Muscle layer of colon (tissue), 2 donors: ENCODE measurements at regions not wholly inside any gene's neighbourhood (a gene's known extent, or its start where the extent isn't known, plus 50 kb on each side); places are given as distances from the start of the nearest gene placed in this dataset.

Experiments used
- H3K27ac ChIP-seq: one replicate; pipeline ENCODE4 v1.7.0; 2013; ENCODE audit warnings: low read depth, mild to moderate bottlenecking, low read length, moderate library complexity
- H3K27me3 ChIP-seq, 2 donors: one replicate each; pipeline ENCODE4 v1.7.0; 2013; ENCODE audit warnings: low read length in 2 of 2, mild to moderate bottlenecking in 2 of 2; ENCODE audit not compliant: insufficient read depth in 2 of 2, control insufficient read depth in 1 of 2
- H3K36me3 ChIP-seq: one replicate; pipeline ENCODE4 v1.7.0; 2013; ENCODE audit warnings: mild to moderate bottlenecking, low read length; ENCODE audit not compliant: insufficient read depth
- H3K4me1 ChIP-seq: one replicate; pipeline ENCODE4 v1.7.0; 2013; ENCODE audit warnings: mild to moderate bottlenecking, low read length; ENCODE audit not compliant: insufficient read depth
- H3K4me3 ChIP-seq, 2 donors: one replicate each; pipeline ENCODE4 v1.7.0; 2013; ENCODE audit warnings: low read length in 2 of 2, low read depth in 1 of 2, mild to moderate bottlenecking in 1 of 2, moderate library complexity in 1 of 2
- H3K9ac ChIP-seq: one replicate; pipeline ENCODE4 v1.7.0; 2013; ENCODE audit warnings: low read length
- H3K9me3 ChIP-seq: one replicate; pipeline ENCODE4 v1.7.0; 2013; ENCODE audit warnings: mild to moderate bottlenecking, low read length
- donor health status: abdominal sarcoma.
- donor health status: Adenocarcinoma of cecum.

DNA sequence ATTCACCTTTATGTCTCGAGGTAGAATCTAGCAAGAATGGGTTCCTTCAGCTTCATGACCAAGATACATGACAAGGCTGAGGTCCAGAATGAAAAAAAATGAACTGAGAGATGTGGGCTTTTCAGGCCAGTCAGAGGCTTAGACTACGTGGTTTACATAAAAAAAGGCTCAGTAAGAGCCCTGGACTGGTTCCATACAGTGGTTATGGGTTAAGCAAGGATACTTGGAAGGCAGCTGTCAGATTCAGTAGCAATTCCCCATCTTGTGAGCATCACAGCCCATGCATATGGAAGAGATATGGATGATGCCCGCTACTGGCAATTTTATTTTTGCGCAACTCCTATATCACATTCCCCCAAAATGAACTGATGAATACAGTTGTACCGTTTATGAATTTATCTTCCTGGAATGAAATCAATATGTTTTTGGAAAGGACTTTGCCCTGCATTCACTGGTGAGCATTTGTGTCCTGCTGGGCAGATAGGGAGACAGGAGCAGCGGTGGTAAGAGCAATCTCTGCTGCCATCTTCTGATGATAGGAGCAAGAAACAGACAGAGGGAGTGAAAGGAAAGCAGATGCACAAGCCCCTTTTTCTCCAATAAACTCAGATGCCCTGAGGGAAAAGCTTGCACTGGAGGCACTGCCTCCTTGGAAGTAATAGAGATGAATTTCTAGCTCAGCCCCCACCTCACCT, 280.4 kb downstream of the GALC start:
- H3K36me3 ChIP-seq = no peaks in the 10 kb centered on the region
- no peaks in the 10 kb centered on the region for H3K4me1 ChIP-seq
- no peaks in the 10 kb centered on the region for H3K9me3 ChIP-seq
- H3K27ac ChIP-seq = no peak overlapping the region
- no peak overlapping the region for H3K4me3 ChIP-seq
- H3K27me3 ChIP-seq = no peaks in the 10 kb centered on the region
- no peak overlapping the region for H3K9ac ChIP-seq

DNA sequence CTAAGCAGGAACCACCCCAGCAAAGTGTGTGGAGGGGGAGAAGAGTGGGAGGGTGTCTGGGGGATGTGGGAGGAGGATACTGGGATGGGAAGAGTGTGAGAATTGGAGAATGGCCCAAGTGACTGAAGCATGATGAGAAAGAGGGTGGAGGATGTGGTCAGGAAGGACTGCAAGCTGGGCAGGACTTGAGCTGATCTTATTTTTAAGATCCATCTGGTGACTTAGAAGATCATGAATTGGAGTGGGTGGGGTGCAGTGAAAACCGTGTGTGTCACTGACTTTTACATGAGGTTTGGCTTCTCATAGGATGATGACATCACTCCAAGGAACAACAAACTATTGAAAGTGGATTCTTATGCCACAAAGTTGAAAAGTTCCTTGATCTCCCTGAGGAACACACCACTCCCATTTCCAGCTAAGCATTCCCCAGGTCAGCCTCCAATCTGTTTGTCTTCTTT, 287.5 kb downstream of the GALC start:
- Histone ChIP-seq H3K36me3 (no peaks in the 10 kb centered on the region), H3K9ac (no peak overlapping the region), H3K27ac (no peak overlapping the region), H3K27me3 (no peaks in the 10 kb centered on the region), H3K9me3 (no peaks in the 10 kb centered on the region), H3K4me3 (no peak overlapping the region), H3K4me1 (no peaks in the 10 kb centered on the region)

DNA sequence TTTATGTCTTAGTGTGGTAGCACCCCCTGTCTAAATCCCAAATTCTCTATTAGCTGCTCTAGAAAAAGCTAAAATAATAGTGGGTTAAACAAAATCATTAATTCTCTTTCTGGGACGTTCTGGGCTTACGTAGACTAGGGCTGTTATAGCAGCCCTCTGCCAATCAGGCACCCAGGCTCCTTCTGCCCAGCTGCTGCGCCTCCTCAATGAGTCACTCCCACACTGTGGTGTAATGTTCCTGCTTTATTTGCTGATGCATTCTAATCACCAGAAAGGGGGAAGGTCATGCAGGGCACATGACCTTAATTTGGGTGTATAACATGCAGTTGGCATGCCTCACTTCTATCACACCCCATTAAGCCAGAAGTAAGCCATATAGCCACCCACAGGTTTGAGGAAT, 294.5 kb downstream of the GALC start:
- H3K4me1 ChIP-seq = no peaks in the 10 kb centered on the region
- H3K27me3 ChIP-seq = no peaks in the 10 kb centered on the region
- no peak overlapping the region for H3K9ac ChIP-seq
- no peaks in the 10 kb centered on the region for H3K36me3 ChIP-seq
- no peak overlapping the region for H3K4me3 ChIP-seq
- no peak overlapping the region for H3K27ac ChIP-seq
- no peaks in the 10 kb centered on the region for H3K9me3 ChIP-seq

DNA sequence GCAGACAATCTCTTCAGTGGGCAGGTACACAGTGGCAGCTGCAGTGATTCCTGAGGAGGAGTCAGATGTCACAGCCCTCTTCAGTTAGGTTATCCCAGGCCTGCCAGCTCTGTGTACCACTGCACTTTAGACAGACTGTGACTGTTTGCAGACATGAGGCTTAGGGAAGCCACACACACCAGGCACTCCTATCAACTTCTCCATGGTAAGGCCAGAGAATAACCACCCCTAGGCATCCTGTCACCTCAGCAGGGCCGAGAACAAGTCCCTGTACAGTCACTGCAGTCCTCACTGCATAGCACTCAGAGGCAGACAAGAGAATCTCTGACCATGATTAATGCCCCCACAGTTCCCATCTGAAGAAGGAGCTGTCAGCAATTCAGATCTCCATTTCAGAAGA, 296.5 kb downstream of the GALC start:
- no peaks in the 10 kb centered on the region for H3K4me1 ChIP-seq
- H3K9me3 ChIP-seq = no peaks in the 10 kb centered on the region
- H3K27ac ChIP-seq = no peak overlapping the region
- H3K4me3 ChIP-seq = no peak overlapping the region
- no peaks in the 10 kb centered on the region for H3K27me3 ChIP-seq
- H3K36me3 ChIP-seq = no peaks in the 10 kb centered on the region
- H3K9ac ChIP-seq = no peak overlapping the region

DNA sequence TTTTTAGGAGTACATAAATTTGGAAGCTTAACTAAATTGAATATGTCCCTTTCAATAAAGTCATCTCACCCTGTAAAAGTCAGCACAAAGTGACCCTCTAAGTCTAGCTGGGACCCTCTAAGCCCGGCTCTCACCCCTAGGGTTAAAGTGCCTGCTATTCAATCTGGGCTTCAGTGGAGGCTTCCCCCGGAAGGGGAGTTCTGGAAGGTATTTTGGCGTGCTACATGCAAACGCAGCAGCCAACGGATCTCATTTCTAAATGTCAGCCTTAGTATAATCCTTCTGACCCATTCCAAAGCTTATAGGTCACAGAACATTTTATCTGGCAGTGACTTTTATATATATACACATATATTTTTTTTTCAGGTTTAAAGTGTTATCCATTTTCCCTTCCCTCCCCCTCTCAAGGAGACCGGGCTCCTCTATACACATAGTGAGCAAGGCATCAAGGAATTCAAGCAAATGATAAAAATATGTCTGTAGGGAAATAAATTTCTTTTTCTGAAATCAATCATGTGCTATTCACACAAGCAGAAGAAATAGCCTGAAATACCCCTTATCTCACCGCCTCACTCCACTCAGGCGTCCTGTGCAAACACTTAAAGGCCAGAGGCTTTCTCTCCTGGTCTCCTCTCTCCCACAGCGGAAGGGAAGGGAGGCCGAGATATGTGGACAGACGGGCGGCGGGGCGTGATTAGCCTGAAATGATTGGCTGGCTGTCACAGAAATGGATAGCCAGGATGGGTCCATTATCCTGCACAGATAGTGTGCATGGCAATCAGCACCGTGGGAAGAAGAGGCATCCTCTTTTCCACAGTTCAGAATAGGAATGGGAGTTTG, 301.7 kb downstream of the GALC start:
- H3K4me1 ChIP-seq = peaks cover 5% of the 10 kb centered on the region
- H3K9me3 ChIP-seq = no peaks in the 10 kb centered on the region
- no peak overlapping the region for H3K27ac ChIP-seq
- H3K4me3 ChIP-seq = no peak overlapping the region
- H3K27me3 ChIP-seq = no peaks in the 10 kb centered on the region
- no peak overlapping the region for H3K9ac ChIP-seq
- H3K36me3 ChIP-seq = no peaks in the 10 kb centered on the region

DNA sequence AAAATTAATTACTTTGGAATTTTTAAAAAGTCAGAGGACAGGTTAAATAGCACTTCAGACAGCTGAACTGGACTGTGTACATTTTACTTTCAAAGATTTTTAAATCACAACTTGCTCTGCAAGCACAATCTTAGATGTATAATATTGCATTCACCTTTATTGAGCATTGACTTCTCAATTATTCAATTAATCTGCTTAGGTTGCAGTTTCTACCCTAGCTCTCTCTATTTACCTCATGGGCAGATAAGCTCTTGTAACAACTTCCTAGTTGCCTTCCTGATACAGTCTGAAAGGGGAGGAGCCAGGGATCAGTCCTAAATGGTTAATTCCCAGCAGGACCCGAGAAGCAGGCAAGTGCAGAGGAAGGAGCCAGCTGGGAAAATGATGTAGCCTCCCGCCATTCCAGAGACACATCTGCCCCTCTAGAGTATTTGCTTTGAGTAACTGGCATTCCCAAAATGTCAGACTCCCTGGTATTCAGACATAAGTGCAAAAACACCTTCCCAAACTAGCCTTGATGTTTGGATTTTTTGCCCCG, 302.8 kb downstream of the GALC start:
- H3K9ac ChIP-seq = no peak overlapping the region
- no peak overlapping the region for H3K27ac ChIP-seq
- H3K9me3 ChIP-seq = no peaks in the 10 kb centered on the region

DNA sequence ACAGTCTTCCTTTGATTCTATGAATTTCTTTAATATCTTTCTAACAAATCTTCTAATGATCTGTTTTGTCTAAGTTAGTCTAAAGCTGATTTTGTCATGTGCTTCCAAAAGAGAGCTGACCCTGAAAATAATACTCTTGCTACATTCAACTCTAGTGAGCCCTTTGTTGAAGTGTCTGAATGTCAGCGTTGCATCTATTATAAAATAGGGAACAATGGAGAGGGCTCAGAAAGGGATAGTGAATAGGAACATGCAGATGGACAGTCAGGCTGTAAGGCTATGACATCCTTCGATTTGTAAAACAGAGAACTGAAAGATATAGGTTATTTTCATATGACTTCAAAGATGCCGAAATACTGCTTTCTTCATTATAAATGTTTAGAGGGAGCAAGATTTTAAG, 304.5 kb downstream of the GALC start:
- Histone ChIP-seq H3K27ac (no peak overlapping the region), H3K4me3 (no peak overlapping the region), H3K9me3 (peaks cover 3% of the 10 kb centered on the region), H3K9ac (no peak overlapping the region), H3K36me3 (no peaks in the 10 kb centered on the region), H3K4me1 (peaks cover 5% of the 10 kb centered on the region), H3K27me3 (no peaks in the 10 kb centered on the region)

More for the DNA sequence above, 302.8 kb downstream of the GALC start:
- no peak overlapping the region for H3K4me3 ChIP-seq
- H3K36me3 ChIP-seq = no peaks in the 10 kb centered on the region
- no peaks in the 10 kb centered on the region for H3K27me3 ChIP-seq
- peaks cover 5% of the 10 kb centered on the region for H3K4me1 ChIP-seq

DNA sequence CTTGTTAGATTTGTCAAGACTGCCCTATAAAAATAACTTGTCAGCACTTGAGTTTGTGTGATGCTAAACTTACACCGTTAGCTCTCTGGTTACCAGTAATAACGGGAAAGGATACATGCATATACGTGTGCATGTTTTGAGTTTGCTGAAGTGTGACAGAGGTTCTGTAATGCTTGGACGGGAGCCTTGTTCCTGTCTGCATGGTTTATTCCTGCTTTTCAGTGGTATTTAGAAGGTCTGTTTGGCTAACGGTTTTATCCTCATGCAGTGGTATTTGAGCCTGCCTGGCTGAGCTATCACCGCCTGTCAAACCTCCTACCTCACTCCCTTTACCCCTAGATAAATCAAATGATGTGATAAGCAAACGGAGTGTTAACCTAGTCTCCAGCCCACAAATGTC, 305.6 kb downstream of the GALC start:
- Histone ChIP-seq H3K27me3 (no peaks in the 10 kb centered on the region), H3K36me3 (no peaks in the 10 kb centered on the region), H3K27ac (no peak overlapping the region), H3K9me3 (peaks cover 3% of the 10 kb centered on the region), H3K9ac (no peak overlapping the region), H3K4me3 (no peak overlapping the region), H3K4me1 (peaks cover 5% of the 10 kb centered on the region)

DNA sequence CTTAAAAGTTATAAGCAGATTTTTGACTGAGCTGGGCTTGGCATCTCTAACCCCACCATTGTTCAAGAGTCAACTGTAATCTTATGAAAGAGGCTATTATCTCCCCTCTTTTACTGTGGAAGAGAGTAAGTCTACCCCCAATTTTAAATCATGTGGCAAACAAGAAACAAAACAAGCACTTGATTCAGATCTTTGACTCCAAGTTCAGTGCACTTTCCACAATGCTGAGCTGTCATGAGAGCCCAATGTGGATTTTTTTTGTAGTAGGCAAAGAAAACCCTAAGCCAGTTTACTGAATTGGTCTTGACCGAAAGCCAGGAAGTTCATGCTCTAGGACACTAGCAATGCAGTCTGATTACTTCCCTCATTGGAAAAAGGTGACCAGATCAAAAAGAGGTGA, 306.2 kb downstream of the GALC start:
- no peak overlapping the region for H3K4me3 ChIP-seq
- no peak overlapping the region for H3K27ac ChIP-seq
- H3K9ac ChIP-seq = no peak overlapping the region
- H3K4me1 ChIP-seq = peaks cover 5% of the 10 kb centered on the region
- H3K9me3 ChIP-seq = peaks cover 3% of the 10 kb centered on the region
- no peaks in the 10 kb centered on the region for H3K36me3 ChIP-seq
- H3K27me3 ChIP-seq = no peaks in the 10 kb centered on the region

DNA sequence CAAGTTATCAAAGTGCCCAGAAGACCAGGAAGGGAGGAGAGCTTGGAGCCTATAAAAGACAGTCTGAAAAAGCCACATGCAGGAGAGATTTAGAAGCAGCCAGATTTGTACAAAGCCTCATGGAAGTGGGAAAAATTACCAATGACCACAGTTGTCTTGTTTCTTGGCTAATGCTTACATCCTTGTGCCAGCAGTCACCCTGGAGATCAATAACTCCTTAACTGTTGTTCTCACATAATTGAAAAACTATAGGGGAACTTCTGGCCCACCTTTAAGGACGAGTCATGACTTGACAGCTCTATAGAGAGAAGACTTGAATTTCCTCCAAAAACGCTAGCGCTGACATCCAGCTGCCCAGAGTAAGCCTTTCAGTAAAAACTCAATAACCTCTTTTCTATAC, 313.1 kb downstream of the GALC start:
- Histone ChIP-seq H3K4me3 (no peak overlapping the region), H3K27me3 (no peaks in the 10 kb centered on the region), H3K4me1 (no peaks in the 10 kb centered on the region), H3K27ac (no peak overlapping the region), H3K9ac (no peak overlapping the region), H3K36me3 (no peaks in the 10 kb centered on the region), H3K9me3 (peaks cover 3% of the 10 kb centered on the region)

DNA sequence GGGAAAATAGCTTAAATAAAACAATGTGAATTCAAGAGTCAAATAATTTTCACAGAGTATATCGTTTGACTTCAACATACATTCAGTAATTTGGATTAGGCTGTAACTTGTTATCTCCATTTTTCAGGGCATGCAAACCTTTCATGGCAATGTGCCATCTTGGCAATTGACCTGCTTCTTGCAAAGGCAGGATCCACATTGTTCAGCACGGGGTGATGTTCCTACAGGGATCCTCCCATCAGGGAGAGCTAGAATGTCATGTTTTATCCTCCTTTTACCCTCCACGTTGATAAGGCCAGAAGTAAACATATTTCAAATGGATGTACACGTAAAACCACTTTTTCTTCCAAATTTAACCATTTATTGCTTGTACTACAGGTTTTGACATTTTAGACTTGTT, 314.4 kb downstream of the GALC start:
- Histone ChIP-seq H3K36me3 (no peaks in the 10 kb centered on the region), H3K27ac (no peak overlapping the region), H3K4me3 (no peak overlapping the region), H3K9ac (no peak overlapping the region), H3K4me1 (no peaks in the 10 kb centered on the region), H3K9me3 (peaks cover 1% of the 10 kb centered on the region), H3K27me3 (no peaks in the 10 kb centered on the region)
